ENCODE measurements at regions not wholly inside any gene's neighbourhood (a gene's known extent, or its start where the extent isn't known, plus 50 kb on each side); places are given as distances from the start of the nearest gene placed in this dataset.

- TF ChIP-seq, protein P1, sequence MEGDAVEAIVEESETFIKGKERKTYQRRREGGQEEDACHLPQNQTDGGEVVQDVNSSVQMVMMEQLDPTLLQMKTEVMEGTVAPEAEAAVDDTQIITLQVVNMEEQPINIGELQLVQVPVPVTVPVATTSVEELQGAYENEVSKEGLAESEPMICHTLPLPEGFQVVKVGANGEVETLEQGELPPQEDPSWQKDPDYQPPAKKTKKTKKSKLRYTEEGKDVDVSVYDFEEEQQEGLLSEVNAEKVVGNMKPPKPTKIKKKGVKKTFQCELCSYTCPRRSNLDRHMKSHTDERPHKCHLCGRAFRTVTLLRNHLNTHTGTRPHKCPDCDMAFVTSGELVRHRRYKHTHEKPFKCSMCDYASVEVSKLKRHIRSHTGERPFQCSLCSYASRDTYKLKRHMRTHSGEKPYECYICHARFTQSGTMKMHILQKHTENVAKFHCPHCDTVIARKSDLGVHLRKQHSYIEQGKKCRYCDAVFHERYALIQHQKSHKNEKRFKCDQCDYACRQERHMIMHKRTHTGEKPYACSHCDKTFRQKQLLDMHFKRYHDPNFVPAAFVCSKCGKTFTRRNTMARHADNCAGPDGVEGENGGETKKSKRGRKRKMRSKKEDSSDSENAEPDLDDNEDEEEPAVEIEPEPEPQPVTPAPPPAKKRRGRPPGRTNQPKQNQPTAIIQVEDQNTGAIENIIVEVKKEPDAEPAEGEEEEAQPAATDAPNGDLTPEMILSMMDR (IDR thresholded peaks at IDR 0.05), result no peak
- no peak for TF ChIP-seq POLR2A (IDR thresholded peaks at IDR 0.05)
Measured at GRCh38 chr7:93039786-93040185, 78.0 kb downstream of the SAMD9 start.
